ENCODE measurements at regions not wholly inside any gene's neighbourhood (a gene's known extent, or its start where the extent isn't known, plus 50 kb on each side); places are given as distances from the start of the nearest gene placed in this dataset.

GRCh38 chrX:82087699-82088098 is 885.8 kb downstream of the SH3BGRL start:
- no peak overlapping the region for H4K91ac ChIP-seq (ENCODE audit: insufficient read length, low read depth, low read length)
- H3K4me1 ChIP-seq (ENCODE audit: insufficient read depth, low read length), result no peaks in the 10 kb centered on the region
- H3K18ac ChIP-seq (ENCODE audit: insufficient read length, low read depth, low read length), result no peak overlapping the region
- no peak overlapping the region for H4K8ac ChIP-seq (replicated peaks; ENCODE audit: insufficient read length, low read depth, low read length)
- H3K9ac ChIP-seq (ENCODE audit: extremely low read depth, insufficient read length, low read length), result no peak overlapping the region
- no peaks in the 10 kb centered on the region for H3K79me1 ChIP-seq (ENCODE audit: insufficient read depth, low read depth, low read length, poor library complexity, severe bottlenecking)
- WGBS (ENCODE audit: extremely low coverage, insufficient read length, low lambda C conversion rate), result no CpG with 5 or more reads among the region's 3 CpGs
- H2BK15ac ChIP-seq (ENCODE audit: low read depth, low read length), result no peak overlapping the region
- H3K9me3 ChIP-seq (ENCODE audit: control insufficient read depth, low read depth, low read length), result peaks cover 60% of the 10 kb centered on the region
- H3K36me3 Mint-ChIP-seq (ENCODE audit: insufficient read depth in 1 of 3, low read depth in 3 of 3), result peaks cover 7 to 21% (median 7%) of the 10 kb centered on the region in 3 experiments; a peak in 6 of 7 replicates
- no peak overlapping the region for H3K14ac ChIP-seq (ENCODE audit: insufficient read depth, low read length)
- H3K79me2 ChIP-seq (ENCODE audit: insufficient read depth, low read length), result no peaks in the 10 kb centered on the region
- H4K5ac ChIP-seq (ENCODE audit: insufficient read length, low read depth, low read length), result no peak overlapping the region
- H3K23me2 ChIP-seq (ENCODE audit: insufficient read length, low read depth, low read length, poor library complexity, severe bottlenecking), result no peaks in the 10 kb centered on the region
- no peaks in the 10 kb centered on the region for H3K27me3 ChIP-seq (ENCODE audit: insufficient read depth, low read length)
- H3K27me3 Mint-ChIP-seq (ENCODE audit: low read depth), result no peaks in the 10 kb centered on the region; the same call in none of the 2 replicates
- no peak overlapping the region for H2AK5ac ChIP-seq (ENCODE audit: insufficient read length, low read length)
- H3K9me3 Mint-ChIP-seq, result peaks cover 85 to 89% of the 10 kb centered on the region in 2 experiments
- no peak overlapping the region for H3T11ph ChIP-seq (ENCODE audit: low read length)
- no peak overlapping the region for H2BK12ac ChIP-seq (ENCODE audit: insufficient read length, low read depth, low read length)
- H2BK5ac ChIP-seq (ENCODE audit: insufficient read length, low read length), result no peak overlapping the region
- no peak overlapping the region for H3K23ac ChIP-seq (ENCODE audit: insufficient read length, low read depth, low read length)
- no peak overlapping the region for H3K56ac ChIP-seq (ENCODE audit: insufficient read length, low read depth, low read length)
- no peak overlapping the region for H3K27ac ChIP-seq (ENCODE audit: insufficient read length, low read depth, low read length)
- no peak for TF ChIP-seq CTCF (conservative IDR thresholded peaks at IDR 0.05)
- H3K27ac Mint-ChIP-seq, result no peak overlapping the region
- H3K4ac ChIP-seq (ENCODE audit: low read depth, low read length), result no peak overlapping the region
- H2BK120ac ChIP-seq (ENCODE audit: low read depth, low read length, poor library complexity, severe bottlenecking), result no peak overlapping the region
- H2BK20ac ChIP-seq (ENCODE audit: low read depth, low read length, poor library complexity, severe bottlenecking), result no peak overlapping the region
- no peak overlapping the region for H2AFZ ChIP-seq (ENCODE audit: low read length)
- no peaks in the 10 kb centered on the region for H4K20me1 ChIP-seq (ENCODE audit: control insufficient read depth, insufficient read depth, insufficient read length)
- no peak overlapping the region for H3K4me3 Mint-ChIP-seq
- no peak for DNase-seq
- H3K4me1 Mint-ChIP-seq, result no peaks in the 10 kb centered on the region
- H3K4me2 ChIP-seq (ENCODE audit: insufficient read depth, insufficient read length, low read length), result no peak overlapping the region

All from H9 (cell line).